HEK293 (cell line): ENCODE measurements at regions not wholly inside any gene's neighbourhood (a gene's known extent, or its start where the extent isn't known, plus 50 kb on each side); places are given as distances from the start of the nearest gene placed in this dataset.

ENCODE experiments used
- CTCF ChIA-PET: fragments of 350-600 bp; formaldehyde crosslinking; extraction: SDS; loops from one replicate; lab custom pipeline; 2021; ENCODE audit warnings: antibody characterized with exemption; lab: Yijun Ruan, JAX
- POLR2A ChIA-PET: fragments of 300-600 bp; formaldehyde crosslinking; extraction: SDS; loops from one replicate; lab custom pipeline; 2020; ENCODE audit warnings: antibody characterized with exemption, inconsistent platforms; lab: Yijun Ruan, JAX
- H3K27ac ChIP-seq: fragments of 200-500 bp; sonication (Bioruptor generic); 2 replicates; pipeline ENCODE4 v1.5.1; 2014; ENCODE audit warnings: low read depth, low read length, control low read depth, inconsistent platforms; ENCODE audit errors: extremely low read depth
- H3K36me3 ChIP-seq, 2 experiments: fragments of 200-500 bp in 1 of 2; sonication (Bioruptor generic) in 1 of 2; 1 replicate in 1 of 2; 2 replicates in 1 of 2; pipeline ENCODE4 v1.5.1; 2014 to 2017; ENCODE audit warnings: inconsistent platforms in 2 of 2, low read length in 2 of 2; ENCODE audit not compliant: control insufficient read depth in 2 of 2, insufficient read depth in 1 of 2
- H3K4me1 ChIP-seq: fragments of 200-500 bp; sonication (Bioruptor generic); 2 replicates; pipeline ENCODE4 v1.5.1; 2014; ENCODE audit warnings: mild to moderate bottlenecking, low read length, inconsistent platforms; ENCODE audit not compliant: control insufficient read depth, insufficient read depth
- H3K4me3 ChIP-seq: 2 replicates; pipeline ENCODE4 v1.5.1; 2011; ENCODE audit warnings: low read depth, mild to moderate bottlenecking, control low read depth, low read length, moderate library complexity
- H3K9me3 ChIP-seq: fragments of 200-500 bp; sonication (Bioruptor generic); 2 replicates; pipeline ENCODE4 v1.5.1; 2014; ENCODE audit warnings: low read depth, low read length, inconsistent platforms; ENCODE audit not compliant: control insufficient read depth, insufficient read depth
- IKZF3 ChIP-seq: fragments of 450-650 bp; IDR thresholded peaks from 2 replicates; pipeline ENCODE4 v1.5.0; 2018; ENCODE audit warnings: missing biosample characterization, mild to moderate bottlenecking, missing genetic modification characterization, moderate library complexity
- TRIM28 ChIP-seq: IDR thresholded peaks from 2 replicates; pipeline ENCODE4 v1.6.1; 2011; ENCODE audit warnings: low read length, control low read depth, borderline replicate concordance
- ZFP37 ChIP-seq: fragments of 450-650 bp; formaldehyde crosslinking; IDR thresholded peaks from 2 replicates; pipeline ENCODE4 v1.5.1; 2016; ENCODE audit warnings: missing biosample characterization, missing genetic modification characterization
- ZNF121 ChIP-seq: fragments of 450-650 bp; formaldehyde crosslinking; IDR thresholded peaks from 2 replicates; pipeline ENCODE4 v1.5.1; 2016; ENCODE audit warnings: missing biosample characterization, missing genetic modification characterization
- ZNF544 ChIP-seq: fragments of 450-650 bp; formaldehyde crosslinking; IDR thresholded peaks from 2 replicates; pipeline ENCODE4 v1.5.0; 2017; ENCODE audit warnings: missing biosample characterization, missing genetic modification characterization
- ZNF768 ChIP-seq: fragments of 450-650 bp; formaldehyde crosslinking; IDR thresholded peaks from 2 replicates; pipeline ENCODE4 v1.5.1; 2018; ENCODE audit warnings: missing biosample characterization, mild to moderate bottlenecking, missing genetic modification characterization
- TF ChIP-seq, protein P1 (sequence below): fragments of 450-650 bp; formaldehyde crosslinking; IDR thresholded peaks from 2 replicates; pipeline ENCODE4 v1.5.1; 2016; ENCODE audit warnings: missing biosample characterization, missing genetic modification characterization, borderline replicate concordance
- TF ChIP-seq, protein P2 (sequence below): fragments of 450-650 bp; formaldehyde crosslinking; IDR thresholded peaks from 2 replicates; pipeline ENCODE4 v1.5.1; 2016; ENCODE audit warnings: missing biosample characterization, missing genetic modification characterization
- TF ChIP-seq, protein P3 (sequence below): fragments of 450-650 bp; formaldehyde crosslinking; IDR thresholded peaks from 2 replicates; pipeline ENCODE4; 2016; ENCODE audit warnings: missing biosample characterization, missing genetic modification characterization
- TF ChIP-seq, protein P4 (sequence below): fragments of 450-650 bp; formaldehyde crosslinking; IDR thresholded peaks from 2 replicates; pipeline ENCODE4 v1.5.1; 2016; ENCODE audit warnings: missing biosample characterization, missing genetic modification characterization
- TF ChIP-seq, protein P5 (sequence below): fragments of 450-650 bp; formaldehyde crosslinking; IDR thresholded peaks from 2 replicates; pipeline ENCODE4 v1.5.1; 2017; ENCODE audit warnings: missing biosample characterization, missing genetic modification characterization
- TF ChIP-seq, protein P6 (sequence below): fragments of 450-650 bp; formaldehyde crosslinking; IDR thresholded peaks from 2 replicates; pipeline ENCODE4 v1.5.1; 2016; ENCODE audit warnings: missing biosample characterization, missing genetic modification characterization

DNA sequence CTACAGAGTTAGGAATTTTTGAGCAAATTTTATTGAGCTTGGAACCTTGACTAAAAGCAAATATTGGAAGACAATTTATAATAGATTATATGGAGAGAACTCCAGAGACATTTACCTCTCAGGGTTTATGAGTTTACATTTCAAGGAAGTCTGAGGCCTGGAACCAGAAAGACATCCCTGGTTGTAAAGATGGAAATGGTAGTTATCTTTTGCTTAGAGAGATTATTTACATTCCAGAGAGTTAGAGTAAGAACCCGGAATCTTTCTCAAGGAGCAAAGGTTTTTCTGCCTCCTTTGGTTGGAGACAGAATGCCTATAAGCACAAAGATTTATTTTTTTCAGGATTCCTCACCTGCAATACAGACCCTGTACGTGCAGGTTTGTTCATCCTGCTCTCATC, 458.1 kb downstream of the TBL1XR1 start (continued):
- TF ChIP-seq, protein P1, sequence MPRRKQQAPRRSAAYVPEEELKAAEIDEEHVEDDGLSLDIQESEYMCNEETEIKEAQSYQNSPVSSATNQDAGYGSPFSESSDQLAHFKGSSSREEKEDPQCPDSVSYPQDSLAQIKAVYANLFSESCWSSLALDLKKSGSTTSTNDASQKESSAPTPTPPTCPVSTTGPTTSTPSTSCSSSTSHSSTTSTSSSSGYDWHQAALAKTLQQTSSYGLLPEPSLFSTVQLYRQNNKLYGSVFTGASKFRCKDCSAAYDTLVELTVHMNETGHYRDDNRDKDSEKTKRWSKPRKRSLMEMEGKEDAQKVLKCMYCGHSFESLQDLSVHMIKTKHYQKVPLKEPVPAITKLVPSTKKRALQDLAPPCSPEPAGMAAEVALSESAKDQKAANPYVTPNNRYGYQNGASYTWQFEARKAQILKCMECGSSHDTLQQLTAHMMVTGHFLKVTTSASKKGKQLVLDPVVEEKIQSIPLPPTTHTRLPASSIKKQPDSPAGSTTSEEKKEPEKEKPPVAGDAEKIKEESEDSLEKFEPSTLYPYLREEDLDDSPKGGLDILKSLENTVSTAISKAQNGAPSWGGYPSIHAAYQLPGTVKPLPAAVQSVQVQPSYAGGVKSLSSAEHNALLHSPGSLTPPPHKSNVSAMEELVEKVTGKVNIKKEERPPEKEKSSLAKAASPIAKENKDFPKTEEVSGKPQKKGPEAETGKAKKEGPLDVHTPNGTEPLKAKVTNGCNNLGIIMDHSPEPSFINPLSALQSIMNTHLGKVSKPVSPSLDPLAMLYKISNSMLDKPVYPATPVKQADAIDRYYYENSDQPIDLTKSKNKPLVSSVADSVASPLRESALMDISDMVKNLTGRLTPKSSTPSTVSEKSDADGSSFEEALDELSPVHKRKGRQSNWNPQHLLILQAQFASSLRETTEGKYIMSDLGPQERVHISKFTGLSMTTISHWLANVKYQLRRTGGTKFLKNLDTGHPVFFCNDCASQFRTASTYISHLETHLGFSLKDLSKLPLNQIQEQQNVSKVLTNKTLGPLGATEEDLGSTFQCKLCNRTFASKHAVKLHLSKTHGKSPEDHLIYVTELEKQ, result no peak
- TF ChIP-seq ZNF121 (tag by site-specific recombination), result no peak
- TF ChIP-seq IKZF3 (tag by site-specific recombination), result no peak
- TF ChIP-seq ZNF768 (tag by site-specific recombination), result no peak
- TF ChIP-seq, protein P2, sequence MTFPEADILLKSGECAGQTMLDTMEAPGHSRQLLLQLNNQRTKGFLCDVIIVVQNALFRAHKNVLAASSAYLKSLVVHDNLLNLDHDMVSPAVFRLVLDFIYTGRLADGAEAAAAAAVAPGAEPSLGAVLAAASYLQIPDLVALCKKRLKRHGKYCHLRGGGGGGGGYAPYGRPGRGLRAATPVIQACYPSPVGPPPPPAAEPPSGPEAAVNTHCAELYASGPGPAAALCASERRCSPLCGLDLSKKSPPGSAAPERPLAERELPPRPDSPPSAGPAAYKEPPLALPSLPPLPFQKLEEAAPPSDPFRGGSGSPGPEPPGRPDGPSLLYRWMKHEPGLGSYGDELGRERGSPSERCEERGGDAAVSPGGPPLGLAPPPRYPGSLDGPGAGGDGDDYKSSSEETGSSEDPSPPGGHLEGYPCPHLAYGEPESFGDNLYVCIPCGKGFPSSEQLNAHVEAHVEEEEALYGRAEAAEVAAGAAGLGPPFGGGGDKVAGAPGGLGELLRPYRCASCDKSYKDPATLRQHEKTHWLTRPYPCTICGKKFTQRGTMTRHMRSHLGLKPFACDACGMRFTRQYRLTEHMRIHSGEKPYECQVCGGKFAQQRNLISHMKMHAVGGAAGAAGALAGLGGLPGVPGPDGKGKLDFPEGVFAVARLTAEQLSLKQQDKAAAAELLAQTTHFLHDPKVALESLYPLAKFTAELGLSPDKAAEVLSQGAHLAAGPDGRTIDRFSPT, result no peak
- no peak for TF ChIP-seq ZFP37 (tag by site-specific recombination)

DNA sequence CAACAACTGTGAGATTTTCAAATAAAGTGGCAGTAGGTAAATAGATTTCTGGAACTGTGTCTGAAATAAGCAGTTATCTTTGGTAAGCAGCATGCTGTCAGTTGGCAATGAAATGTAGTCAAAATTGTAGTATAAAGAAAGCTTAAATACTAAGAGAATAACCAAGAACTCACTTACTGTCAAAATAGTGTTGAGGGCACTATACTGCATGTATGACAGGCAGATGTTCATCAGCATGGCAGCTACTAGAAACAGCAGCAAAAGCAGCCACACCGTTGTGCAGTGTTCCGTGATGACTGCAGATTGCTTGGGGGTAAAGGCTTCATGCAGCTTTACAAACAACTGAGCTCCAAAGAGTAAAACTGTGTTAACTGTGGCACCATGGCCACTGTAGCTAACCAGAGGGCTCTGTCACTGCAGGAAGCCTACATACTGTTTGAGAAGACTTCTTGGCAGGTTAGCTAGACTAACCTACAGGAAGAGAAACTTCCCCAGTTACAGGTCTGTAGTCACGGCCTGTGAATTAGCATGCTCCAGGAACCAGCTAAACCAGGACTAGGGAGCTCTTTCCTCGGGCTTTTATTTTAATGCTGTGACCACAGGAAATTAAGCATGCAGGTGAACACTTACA, 459.7 kb downstream of the TBL1XR1 start:
- ChIA-PET POLR2A (no interaction called here), CTCF (interaction anchor here (1.6 kb wide), 1 partner anchor 74 kb away, joined by 6 read pairs; no protein-coding TSS in a partner anchor)
- Histone ChIP-seq H3K27ac (no peak overlapping the region), H3K9me3 (no peaks in the 10 kb centered on the region), H3K4me3 (no peak overlapping the region), H3K4me1 (no peaks in the 10 kb centered on the region), H3K36me3 (no peaks in the 10 kb centered on the region)
- TF ChIP-seq, protein P3, sequence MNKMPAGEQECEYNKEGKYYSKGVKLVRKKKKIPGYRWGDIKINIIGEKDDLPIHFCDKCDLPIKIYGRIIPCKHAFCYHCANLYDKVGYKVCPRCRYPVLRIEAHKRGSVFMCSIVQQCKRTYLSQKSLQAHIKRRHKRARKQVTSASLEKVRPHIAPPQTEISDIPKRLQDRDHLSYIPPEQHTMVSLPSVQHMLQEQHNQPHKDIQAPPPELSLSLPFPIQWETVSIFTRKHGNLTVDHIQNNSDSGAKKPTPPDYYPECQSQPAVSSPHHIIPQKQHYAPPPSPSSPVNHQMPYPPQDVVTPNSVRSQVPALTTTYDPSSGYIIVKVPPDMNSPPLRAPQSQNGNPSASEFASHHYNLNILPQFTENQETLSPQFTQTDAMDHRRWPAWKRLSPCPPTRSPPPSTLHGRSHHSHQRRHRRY, result no peak
- TF ChIP-seq ZNF544, result no peak
- no peak for TF ChIP-seq TRIM28
- TF ChIP-seq, protein P4, sequence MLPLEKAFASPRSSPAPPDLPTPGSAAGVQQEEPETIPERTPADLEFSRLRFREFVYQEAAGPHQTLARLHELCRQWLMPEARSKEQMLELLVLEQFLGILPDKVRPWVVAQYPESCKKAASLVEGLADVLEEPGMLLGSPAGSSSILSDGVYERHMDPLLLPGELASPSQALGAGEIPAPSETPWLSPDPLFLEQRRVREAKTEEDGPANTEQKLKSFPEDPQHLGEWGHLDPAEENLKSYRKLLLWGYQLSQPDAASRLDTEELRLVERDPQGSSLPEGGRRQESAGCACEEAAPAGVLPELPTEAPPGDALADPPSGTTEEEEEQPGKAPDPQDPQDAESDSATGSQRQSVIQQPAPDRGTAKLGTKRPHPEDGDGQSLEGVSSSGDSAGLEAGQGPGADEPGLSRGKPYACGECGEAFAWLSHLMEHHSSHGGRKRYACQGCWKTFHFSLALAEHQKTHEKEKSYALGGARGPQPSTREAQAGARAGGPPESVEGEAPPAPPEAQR (tag by site-specific recombination), result no peak
- TF ChIP-seq, protein P5, sequence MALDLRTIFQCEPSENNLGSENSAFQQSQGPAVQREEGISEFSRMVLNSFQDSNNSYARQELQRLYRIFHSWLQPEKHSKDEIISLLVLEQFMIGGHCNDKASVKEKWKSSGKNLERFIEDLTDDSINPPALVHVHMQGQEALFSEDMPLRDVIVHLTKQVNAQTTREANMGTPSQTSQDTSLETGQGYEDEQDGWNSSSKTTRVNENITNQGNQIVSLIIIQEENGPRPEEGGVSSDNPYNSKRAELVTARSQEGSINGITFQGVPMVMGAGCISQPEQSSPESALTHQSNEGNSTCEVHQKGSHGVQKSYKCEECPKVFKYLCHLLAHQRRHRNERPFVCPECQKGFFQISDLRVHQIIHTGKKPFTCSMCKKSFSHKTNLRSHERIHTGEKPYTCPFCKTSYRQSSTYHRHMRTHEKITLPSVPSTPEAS (tag by site-specific recombination), result no peak
- TF ChIP-seq, protein P6, sequence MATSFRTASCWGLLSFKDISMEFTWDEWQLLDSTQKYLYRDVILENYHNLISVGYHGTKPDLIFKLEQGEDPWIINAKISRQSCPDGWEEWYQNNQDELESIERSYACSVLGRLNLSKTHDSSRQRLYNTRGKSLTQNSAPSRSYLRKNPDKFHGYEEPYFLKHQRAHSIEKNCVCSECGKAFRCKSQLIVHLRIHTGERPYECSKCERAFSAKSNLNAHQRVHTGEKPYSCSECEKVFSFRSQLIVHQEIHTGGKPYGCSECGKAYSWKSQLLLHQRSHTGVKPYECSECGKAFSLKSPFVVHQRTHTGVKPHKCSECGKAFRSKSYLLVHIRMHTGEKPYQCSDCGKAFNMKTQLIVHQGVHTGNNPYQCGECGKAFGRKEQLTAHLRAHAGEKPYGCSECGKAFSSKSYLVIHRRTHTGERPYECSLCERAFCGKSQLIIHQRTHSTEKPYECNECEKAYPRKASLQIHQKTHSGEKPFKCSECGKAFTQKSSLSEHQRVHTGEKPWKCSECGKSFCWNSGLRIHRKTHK (tag by site-specific recombination), result no peak
